Activated T-helper 17 cell treated with anti-CD3 and anti-CD28 coated beads, Interleukin-2, amount 50 U/mL, for 72 hours (primary cell): ENCODE measurements at regions not wholly inside any gene's neighbourhood (a gene's known extent, or its start where the extent isn't known, plus 50 kb on each side); places are given as distances from the start of the nearest gene placed in this dataset.

Source experiments
- ATAC-seq: fragments of 150-1000 bp; cut with Tn5 transposase; replicated peaks from 2 replicates; pipeline ENCODE4 v1.10.0; 2021; ENCODE audit warnings: mild to moderate bottlenecking, moderate library complexity
- H3K27ac Mint-ChIP-seq: one replicate; pipeline ENCODE4 v1.8.0; 2022; ENCODE audit warnings: mixed read lengths
- H3K27me3 Mint-ChIP-seq: one replicate; pipeline ENCODE4 v1.8.0; 2022; ENCODE audit warnings: mixed read lengths
- H3K36me3 Mint-ChIP-seq: one replicate; pipeline ENCODE4 v1.8.0; 2022; ENCODE audit warnings: low read depth, mild to moderate bottlenecking, mixed read lengths
- H3K4me1 Mint-ChIP-seq: one replicate; pipeline ENCODE4 v1.8.0; 2022; ENCODE audit warnings: mixed read lengths
- H3K4me3 Mint-ChIP-seq: one replicate; pipeline ENCODE4 v1.8.0; 2022; ENCODE audit warnings: mild to moderate bottlenecking, mixed read lengths
- H3K9me3 Mint-ChIP-seq: one replicate; pipeline ENCODE4 v1.8.0; 2022; ENCODE audit warnings: mixed read lengths

- no peaks in the 10 kb centered on the region for H3K9me3 Mint-ChIP-seq
- no peak for ATAC-seq
These were observed 59.7 kb upstream of the RAB11FIP2 start for GRCh38 chr10:118106426-118106825.

GRCh38 chr10:118102121-118102520 is 55.4 kb upstream of the RAB11FIP2 start:
- Mint-ChIP-seq H3K27me3 (peaks cover 15% of the 10 kb centered on the region), H3K36me3 (no peaks in the 10 kb centered on the region)
- ATAC-seq, result no peak

More at GRCh38 chr10:118106426-118106825, 59.7 kb upstream of the RAB11FIP2 start:
- peaks cover 14% of the 10 kb centered on the region for H3K27me3 Mint-ChIP-seq
- H3K36me3 Mint-ChIP-seq, result no peaks in the 10 kb centered on the region
- H3K27ac Mint-ChIP-seq, result no peak overlapping the region
- H3K4me1 Mint-ChIP-seq, result no peaks in the 10 kb centered on the region
- H3K4me3 Mint-ChIP-seq, result no peak overlapping the region

GRCh38 chr10:118101501-118101900 is 54.8 kb upstream of the RAB11FIP2 start:
- Mint-ChIP-seq H3K4me1 (no peaks in the 10 kb centered on the region), H3K4me3 (no peak overlapping the region), H3K27ac (no peak overlapping the region), H3K36me3 (no peaks in the 10 kb centered on the region), H3K9me3 (no peaks in the 10 kb centered on the region), H3K27me3 (peaks cover 20% of the 10 kb centered on the region)
- ATAC-seq, result no peak

More at GRCh38 chr10:118102121-118102520, 55.4 kb upstream of the RAB11FIP2 start:
- H3K9me3 Mint-ChIP-seq, result no peaks in the 10 kb centered on the region
- no peak overlapping the region for H3K4me3 Mint-ChIP-seq
- no peak overlapping the region for H3K27ac Mint-ChIP-seq
- H3K4me1 Mint-ChIP-seq, result no peaks in the 10 kb centered on the region
